ENCODE measurements at regions not wholly inside any gene's neighbourhood (a gene's known extent, or its start where the extent isn't known, plus 50 kb on each side); places are given as distances from the start of the nearest gene placed in this dataset.
A peak's percentile ranks its signal among the peaks of the same experiment; 100 is the strongest.

DNA sequence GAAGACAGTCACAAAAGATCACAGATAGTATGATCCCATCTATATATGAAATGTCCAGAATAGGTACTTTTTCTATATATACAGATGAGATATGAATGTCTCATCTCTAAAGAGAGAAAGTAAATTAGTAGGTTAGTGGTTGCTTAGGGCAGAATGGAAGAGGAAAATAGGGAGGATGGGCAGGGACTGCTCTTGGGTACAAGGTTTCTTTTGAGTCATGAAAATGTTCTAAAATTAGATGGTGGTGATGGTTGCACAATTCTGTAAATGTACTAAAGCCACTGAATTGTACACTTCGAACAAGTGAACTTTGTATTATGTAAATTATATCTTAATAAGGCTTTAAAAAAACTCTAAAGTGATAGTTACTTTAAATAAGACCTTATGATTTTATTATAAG lies 59.6 kb upstream of the GRAMD2B start (continued):
- TF ChIP-seq CREM (IDR thresholded peaks at IDR 0.05): peak; percentile 37; the same call in 1 of the 2 replicates
- no peak for TF ChIP-seq CREM (CRISPR knock-in tag; IDR thresholded peaks at IDR 0.05)
- TF ChIP-seq KAT8 (CRISPR knock-in tag; IDR thresholded peaks at IDR 0.05): peak; percentile 39; the same call in 1 of the 2 replicates
- no peak for TF ChIP-seq HNRNPH1 (optimal IDR thresholded peaks at IDR 0.05; ENCODE audit: low read depth, low read length)
- TF ChIP-seq PRDM4 (CRISPR knock-in tag; IDR thresholded peaks at IDR 0.05; ENCODE audit: borderline replicate concordance): no peak
- no peak for TF ChIP-seq CCDC6 (CRISPR knock-in tag; IDR thresholded peaks at IDR 0.05)
- TF ChIP-seq, protein P1, sequence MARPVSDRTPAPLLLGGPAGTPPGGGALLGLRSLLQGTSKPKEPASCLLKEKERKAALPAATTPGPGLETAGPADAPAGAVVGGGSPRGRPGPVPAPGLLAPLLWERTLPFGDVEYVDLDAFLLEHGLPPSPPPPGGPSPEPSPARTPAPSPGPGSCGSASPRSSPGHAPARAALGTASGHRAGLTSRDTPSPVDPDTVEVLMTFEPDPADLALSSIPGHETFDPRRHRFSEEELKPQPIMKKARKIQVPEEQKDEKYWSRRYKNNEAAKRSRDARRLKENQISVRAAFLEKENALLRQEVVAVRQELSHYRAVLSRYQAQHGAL (CRISPR knock-in tag; IDR thresholded peaks at IDR 0.05; ENCODE audit: not compliant biosample characterization): no peak
- TF ChIP-seq ARNT2 (CRISPR knock-in tag; IDR thresholded peaks at IDR 0.05; ENCODE audit: low read depth): no peak
- TF ChIP-seq, protein P2, sequence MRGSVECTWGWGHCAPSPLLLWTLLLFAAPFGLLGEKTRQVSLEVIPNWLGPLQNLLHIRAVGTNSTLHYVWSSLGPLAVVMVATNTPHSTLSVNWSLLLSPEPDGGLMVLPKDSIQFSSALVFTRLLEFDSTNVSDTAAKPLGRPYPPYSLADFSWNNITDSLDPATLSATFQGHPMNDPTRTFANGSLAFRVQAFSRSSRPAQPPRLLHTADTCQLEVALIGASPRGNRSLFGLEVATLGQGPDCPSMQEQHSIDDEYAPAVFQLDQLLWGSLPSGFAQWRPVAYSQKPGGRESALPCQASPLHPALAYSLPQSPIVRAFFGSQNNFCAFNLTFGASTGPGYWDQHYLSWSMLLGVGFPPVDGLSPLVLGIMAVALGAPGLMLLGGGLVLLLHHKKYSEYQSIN (CRISPR knock-in tag; IDR thresholded peaks at IDR 0.05; ENCODE audit: borderline replicate concordance): no peak
- no peak for TF ChIP-seq AHDC1 (CRISPR knock-in tag; IDR thresholded peaks at IDR 0.05; ENCODE audit: borderline replicate concordance)
- TF ChIP-seq ZFP1 (CRISPR knock-in tag; IDR thresholded peaks at IDR 0.05): 0 out of 2 replicates have a peak, but pooled peaks have one; percentile 30
- TF ChIP-seq ZNF609 (CRISPR knock-in tag; IDR thresholded peaks at IDR 0.05; ENCODE audit: borderline replicate concordance): no peak
- peak; percentile 59 for TF ChIP-seq RARA (CRISPR knock-in tag; IDR thresholded peaks at IDR 0.05)
- TF ChIP-seq NR2C2 (CRISPR knock-in tag; IDR thresholded peaks at IDR 0.05; ENCODE audit: borderline replicate concordance): no peak

All from HepG2 (cell line).